ENCODE measurements at regions not wholly inside any gene's neighbourhood (a gene's known extent, or its start where the extent isn't known, plus 50 kb on each side); places are given as distances from the start of the nearest gene placed in this dataset.
"Not testable (repeated sequence)": the region's sequence is repeated elsewhere in the genome, so short reads cannot be mapped to it uniquely, and the experiment has no call there.

- H3K36me3 ChIP-seq (ENCODE audit: control insufficient read depth, insufficient read depth, low read length), result no peaks in the 10 kb centered on the region
- H3K27me3 ChIP-seq (ENCODE audit: control insufficient read depth, insufficient read depth, low read length), result no peaks in the 10 kb centered on the region
- no peak overlapping the region for H3K4me3 ChIP-seq (ENCODE audit: low read depth, low read length)
- no peak for TF ChIP-seq CTCF (IDR thresholded peaks at IDR 0.05; ENCODE audit: insufficient read depth, low read length, poor library complexity, severe bottlenecking)
- DNase-seq (ENCODE audit: low read depth), result no peak
Observed at GRCh38 chr19:34033880-34034279, 138.4 kb upstream of the LSM14A start.

GRCh38 chr19:34034318-34034846, 137.9 kb upstream of the LSM14A start:
- TF ChIP-seq CTCF (IDR thresholded peaks at IDR 0.05; ENCODE audit: insufficient read depth, low read length, poor library complexity, severe bottlenecking), result no peak
- no peaks in the 10 kb centered on the region for H3K36me3 ChIP-seq (ENCODE audit: control insufficient read depth, insufficient read depth, low read length)
- no peak for DNase-seq (ENCODE audit: low read depth)
- no peak overlapping the region for H3K4me3 ChIP-seq (ENCODE audit: low read depth, low read length)
- no peaks in the 10 kb centered on the region for H3K27me3 ChIP-seq (ENCODE audit: control insufficient read depth, insufficient read depth, low read length)

GRCh38 chr19:34041925-34042521, 130.3 kb upstream of the LSM14A start:
- Histone ChIP-seq H3K36me3 (ENCODE audit: control insufficient read depth, insufficient read depth, low read length) (no peaks in the 10 kb centered on the region), H3K27me3 (ENCODE audit: control insufficient read depth, insufficient read depth, low read length) (no peaks in the 10 kb centered on the region), H3K4me3 (ENCODE audit: low read depth, low read length) (no peak overlapping the region)
- peak; percentile 77 for TF ChIP-seq CTCF (IDR thresholded peaks at IDR 0.05; ENCODE audit: insufficient read depth, low read length, poor library complexity, severe bottlenecking)
- no peak for DNase-seq (ENCODE audit: low read depth)

- no peak for DNase-seq (ENCODE audit: low read depth)
- Histone ChIP-seq H3K27me3 (ENCODE audit: control insufficient read depth, insufficient read depth, low read length) (no peaks in the 10 kb centered on the region), H3K36me3 (ENCODE audit: control insufficient read depth, insufficient read depth, low read length) (no peaks in the 10 kb centered on the region), H3K4me3 (ENCODE audit: low read depth, low read length) (no peak overlapping the region)
- no peak for TF ChIP-seq CTCF (IDR thresholded peaks at IDR 0.05; ENCODE audit: insufficient read depth, low read length, poor library complexity, severe bottlenecking)
Observed at GRCh38 chr19:34044021-34044420, 128.3 kb upstream of the LSM14A start.

GRCh38 chr19:34049944-34050343, 122.4 kb upstream of the LSM14A start:
- H3K27me3 ChIP-seq (ENCODE audit: control insufficient read depth, insufficient read depth, low read length), result no peaks in the 10 kb centered on the region
- DNase-seq (ENCODE audit: low read depth), result no peak
- no peak overlapping the region for H3K4me3 ChIP-seq (ENCODE audit: low read depth, low read length)
- no peak for TF ChIP-seq CTCF (IDR thresholded peaks at IDR 0.05; ENCODE audit: insufficient read depth, low read length, poor library complexity, severe bottlenecking)
- no peaks in the 10 kb centered on the region for H3K36me3 ChIP-seq (ENCODE audit: control insufficient read depth, insufficient read depth, low read length)

- H3K4me3 ChIP-seq (ENCODE audit: low read depth, low read length); H3K27me3 ChIP-seq (ENCODE audit: control insufficient read depth, insufficient read depth, low read length); H3K36me3 ChIP-seq (ENCODE audit: control insufficient read depth, insufficient read depth, low read length); DNase-seq (ENCODE audit: low read depth): not testable (repeated sequence)
Observed at GRCh38 chr19:34050430-34050829, 121.9 kb upstream of the LSM14A start.
